ENCODE measurements at regions not wholly inside any gene's neighbourhood (a gene's known extent, or its start where the extent isn't known, plus 50 kb on each side); places are given as distances from the start of the nearest gene placed in this dataset.

DNA sequence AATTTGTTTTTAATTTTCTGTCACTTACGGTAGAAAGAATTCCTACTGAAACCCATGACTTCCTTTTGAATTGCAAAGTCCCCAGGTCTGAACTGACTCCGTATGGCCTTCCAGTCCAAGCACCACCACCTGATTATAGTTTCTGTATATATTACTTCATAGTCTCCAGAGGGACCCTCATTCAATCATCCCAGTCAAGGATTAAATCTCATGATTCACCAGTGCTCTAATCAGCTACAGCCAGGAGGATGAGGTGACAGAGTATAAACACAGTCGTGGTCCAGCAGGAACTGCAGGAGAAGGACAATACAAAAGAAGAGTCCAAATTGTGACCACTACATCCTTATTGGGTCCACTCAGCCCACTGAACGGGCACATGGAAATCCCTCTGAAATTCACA is 418.9 kb upstream of the C16orf82 start:
- no peak for DNase-seq (ENCODE audit: low read depth in 2 of 2, low spot score in 1 of 2)

DNA sequence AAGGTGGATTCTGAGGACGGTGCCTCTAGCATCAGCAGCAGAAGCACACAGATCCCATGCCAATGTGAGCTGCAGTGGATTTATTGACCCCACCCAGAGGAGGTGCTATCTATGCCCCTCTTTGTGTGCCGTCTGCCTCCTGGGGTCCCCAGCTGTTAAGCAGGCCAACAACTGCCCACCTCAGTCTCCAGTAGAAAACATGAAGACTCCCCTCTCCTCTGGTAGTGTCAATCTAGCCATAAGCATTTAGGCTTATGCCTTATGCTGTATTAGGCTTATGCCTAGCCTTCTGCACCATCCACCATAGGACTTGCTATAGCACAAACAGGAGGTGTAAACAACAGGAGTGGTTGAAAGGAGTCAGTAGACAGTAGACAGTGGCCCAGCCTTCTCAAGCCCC is 417.9 kb upstream of the C16orf82 start:
- no peak for DNase-seq (ENCODE audit: low read depth in 2 of 2, low spot score in 1 of 2)

DNA sequence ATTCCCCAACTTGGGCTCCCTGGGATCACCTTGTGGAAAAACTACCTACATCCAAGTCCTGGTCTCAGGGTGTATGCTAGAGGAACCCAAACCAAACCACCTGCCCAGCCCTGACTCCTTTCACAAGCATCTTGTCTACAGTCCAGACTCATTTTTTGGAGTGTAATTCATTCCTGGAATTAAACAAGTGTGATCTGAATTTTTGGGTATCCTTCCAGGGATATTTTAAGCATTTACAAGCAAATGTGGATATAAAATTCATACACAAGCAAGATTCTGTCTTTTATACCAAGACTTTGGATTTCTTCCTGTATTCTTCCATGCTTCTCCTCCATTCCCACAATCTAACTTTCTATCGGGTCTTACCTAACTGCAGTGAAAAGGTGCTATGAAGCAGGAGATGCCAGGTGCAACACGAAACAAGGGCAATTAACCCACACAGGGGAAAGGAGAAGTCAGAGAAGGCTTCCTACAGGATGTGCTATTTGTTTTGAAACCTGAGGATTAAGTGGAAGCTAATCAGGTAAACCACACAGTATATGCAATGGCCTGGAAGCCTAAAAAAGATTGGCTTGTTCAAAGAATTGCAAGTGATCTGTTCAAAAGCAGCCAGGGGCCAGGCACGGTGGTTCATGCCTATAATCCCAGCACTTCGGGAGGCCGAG is 417.2 kb upstream of the C16orf82 start:
- no peak for DNase-seq (ENCODE audit: low read depth in 2 of 2, low spot score in 1 of 2)

DNA sequence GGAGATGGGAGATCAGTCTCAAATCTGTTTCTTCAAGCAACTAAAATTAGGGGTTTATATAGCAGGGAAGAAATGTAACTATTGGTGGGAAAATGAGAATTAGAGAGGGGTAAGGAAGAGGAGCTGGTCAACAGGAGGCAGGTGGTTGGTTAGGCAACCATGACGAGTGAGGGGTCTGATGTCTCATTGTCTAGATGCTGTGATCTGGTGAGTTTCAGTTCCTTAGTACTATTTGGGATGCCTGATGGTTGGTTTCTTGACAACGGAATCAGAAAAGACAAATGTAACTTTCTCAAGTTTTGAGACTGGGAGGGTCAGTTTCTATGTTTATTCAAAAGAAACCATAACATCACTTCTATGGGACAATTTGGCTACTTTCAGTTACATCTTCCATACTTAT is 415.3 kb upstream of the C16orf82 start:
- no peak for DNase-seq (ENCODE audit: low read depth in 2 of 2, low spot score in 1 of 2)

DNA sequence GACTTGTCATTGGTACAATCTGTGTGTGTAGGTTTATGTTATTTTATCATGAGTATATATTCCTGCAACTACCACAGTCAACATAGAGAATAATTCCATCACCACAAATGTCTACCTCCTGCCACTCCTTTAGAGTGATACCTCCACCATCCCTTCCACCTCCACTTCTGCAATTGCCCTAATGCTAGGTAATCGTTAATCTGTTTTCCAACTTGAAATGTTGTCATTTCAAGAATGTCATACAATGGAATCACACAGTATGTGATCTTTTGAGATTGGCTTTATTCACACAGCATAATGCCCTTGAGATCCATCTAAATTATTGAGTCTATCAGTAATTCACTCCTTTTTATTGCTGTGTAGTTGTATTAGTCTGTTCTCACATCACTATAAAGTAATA is 414.8 kb upstream of the C16orf82 start:
- no peak for DNase-seq (ENCODE audit: low read depth in 2 of 2, low spot score in 1 of 2)

DNA sequence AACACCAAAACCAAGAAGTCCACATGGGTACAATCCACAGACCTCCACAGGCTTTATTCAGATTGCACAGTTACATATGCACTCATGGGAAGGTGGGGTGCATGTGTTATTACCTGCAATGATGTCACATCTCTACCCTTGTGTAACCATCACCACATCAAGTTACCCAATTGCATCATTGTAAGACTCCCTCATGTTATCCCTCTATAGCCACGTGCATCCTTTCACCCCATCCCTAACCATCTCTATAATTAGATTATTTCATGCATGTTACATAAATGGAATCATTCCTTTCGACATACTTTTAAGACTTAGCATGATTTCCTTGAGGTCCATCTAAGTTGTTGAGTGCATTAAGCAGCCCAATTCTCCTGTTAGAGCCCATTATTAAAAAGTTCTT is 408.2 kb upstream of the C16orf82 start:
- no peak for DNase-seq (ENCODE audit: low read depth in 2 of 2, low spot score in 1 of 2)

DNA sequence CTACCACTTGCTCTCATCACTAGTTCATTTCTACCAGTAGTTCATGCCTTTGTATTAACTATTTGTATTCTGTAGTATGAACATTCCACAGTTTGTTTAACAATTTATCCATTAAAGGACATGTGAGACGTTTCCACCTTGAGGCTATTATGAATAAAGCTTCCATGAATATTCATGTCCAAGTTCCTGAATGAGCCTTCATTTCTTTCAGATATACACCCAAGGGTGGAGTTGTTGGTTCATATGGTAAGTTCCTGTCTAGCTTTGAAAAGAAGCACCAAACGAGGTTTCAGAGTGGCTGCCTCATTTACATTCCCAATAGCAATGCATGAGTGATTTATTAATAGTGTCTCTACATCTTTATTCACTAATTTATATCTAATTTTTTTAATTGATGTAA is 407.8 kb upstream of the C16orf82 start:
- no peak for DNase-seq (ENCODE audit: low read depth in 2 of 2, low spot score in 1 of 2)

DNA sequence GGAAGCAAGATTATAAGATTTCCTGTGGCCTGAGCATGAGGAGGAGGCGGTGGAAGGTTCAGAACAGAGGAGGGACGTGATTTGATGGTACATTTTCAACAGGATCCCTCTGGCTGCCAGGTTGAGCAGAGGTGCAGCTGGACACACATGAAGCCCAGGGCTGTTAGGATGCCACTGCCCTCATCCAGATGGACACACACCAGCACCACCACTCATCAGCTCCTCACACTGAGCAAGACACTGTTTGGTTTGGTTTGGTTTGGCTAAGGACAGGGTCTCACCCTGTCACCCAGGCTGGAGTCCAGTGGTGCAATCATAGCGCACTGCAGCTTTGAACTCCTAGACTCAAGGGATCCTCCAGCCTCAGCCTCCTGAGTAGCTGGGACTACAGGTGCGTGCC is 402.6 kb upstream of the C16orf82 start:
- no peak for DNase-seq (ENCODE audit: low read depth in 2 of 2, low spot score in 1 of 2)

DNA sequence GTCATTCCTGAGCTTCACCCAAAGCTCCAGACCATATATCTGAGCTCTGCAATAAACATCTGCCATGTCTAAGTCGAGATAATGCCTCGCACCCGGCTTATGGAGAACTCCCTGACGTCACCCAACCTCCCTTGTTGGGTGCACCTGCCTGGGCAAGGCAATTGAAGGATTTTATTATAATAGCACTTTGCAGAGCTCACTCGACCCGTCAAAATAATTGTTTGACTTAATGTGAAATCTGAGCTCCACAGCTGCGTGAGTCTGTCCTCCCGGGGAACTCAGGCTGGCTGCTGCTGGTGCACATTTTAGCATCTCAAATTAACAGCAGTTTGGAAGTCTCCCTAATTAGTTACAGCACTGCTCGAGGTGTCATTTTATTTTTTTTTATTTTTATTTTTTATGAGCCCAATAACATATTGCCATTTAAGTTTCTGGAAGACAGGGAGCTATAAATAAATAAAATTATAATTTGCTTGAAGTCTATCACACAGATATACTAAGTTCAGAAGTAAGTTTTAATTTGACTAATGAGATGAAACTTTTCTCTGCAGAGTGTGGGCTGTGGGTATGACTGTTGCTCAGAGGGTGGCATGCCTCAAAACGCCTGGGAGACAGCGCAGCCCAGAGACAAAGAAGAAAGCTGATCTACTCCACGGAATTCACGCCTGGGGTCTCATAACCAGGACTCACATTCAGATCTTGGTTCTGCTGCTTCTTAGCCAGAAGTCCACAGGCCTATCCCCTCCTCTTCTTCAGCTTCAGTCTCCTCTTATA is 401.4 kb upstream of the C16orf82 start:
- no peak for DNase-seq (ENCODE audit: low read depth in 2 of 2, low spot score in 1 of 2)

DNA sequence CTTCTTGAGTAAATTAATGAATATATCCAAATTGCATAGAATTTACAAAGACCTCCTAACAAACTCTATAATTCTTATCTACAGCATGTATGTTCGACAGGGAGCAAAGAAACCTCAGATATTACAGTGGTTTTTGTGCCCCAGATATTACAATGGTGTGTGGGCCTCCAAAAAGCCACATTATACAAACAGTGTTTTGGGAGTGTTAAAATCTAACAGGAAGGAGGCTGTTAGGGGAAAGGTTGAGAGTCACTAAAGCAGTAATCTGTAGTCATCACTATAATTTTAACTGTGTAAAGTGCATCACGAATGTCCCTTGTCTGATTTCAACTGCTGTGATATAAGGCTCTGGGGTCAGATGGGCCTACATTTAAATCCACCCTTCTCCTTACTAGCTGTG is 400.2 kb upstream of the C16orf82 start:
- no peak for DNase-seq (ENCODE audit: low read depth in 2 of 2, low spot score in 1 of 2)

DNA sequence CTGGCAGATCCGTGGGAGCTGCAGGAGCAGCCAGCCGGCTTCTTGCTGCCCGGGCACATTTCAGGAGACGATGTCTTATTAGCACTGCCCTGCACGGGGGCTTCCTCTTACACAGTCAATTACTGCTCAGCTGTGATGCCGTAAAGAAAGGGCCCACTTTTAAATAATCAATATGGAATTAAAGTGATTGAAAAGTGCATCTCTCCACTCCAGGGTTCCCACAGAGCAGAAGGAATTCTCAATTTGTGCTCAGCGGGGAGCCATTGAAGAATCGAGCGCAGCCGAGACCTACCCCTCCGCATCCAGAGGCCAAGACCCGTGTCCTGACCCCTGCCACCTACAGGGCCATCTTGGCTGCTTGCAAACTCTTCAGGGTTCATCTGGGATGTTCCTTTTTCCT is 399.4 kb upstream of the C16orf82 start:
- DNase-seq (ENCODE audit: low read depth in 2 of 2, low spot score in 1 of 2): no peak

DNA sequence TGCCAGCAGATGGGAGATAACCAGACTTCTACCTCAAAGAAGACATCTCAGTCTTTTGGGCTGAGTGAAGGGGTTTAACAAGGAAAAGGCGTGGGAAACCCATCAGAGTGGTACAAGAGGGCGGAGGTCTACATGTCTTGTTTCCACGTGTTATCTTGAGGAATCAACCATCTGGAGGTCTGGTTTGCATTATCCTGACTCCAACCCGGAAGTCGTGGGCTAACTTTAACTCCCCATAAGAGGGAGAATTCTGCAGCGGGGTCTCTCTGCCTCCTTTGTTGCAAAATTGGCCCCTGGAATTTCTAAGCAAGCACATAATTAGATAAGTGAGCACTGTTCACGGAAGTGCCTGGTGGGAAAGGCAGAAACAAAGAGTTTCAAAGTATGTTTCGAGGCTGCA is 398.7 kb upstream of the C16orf82 start:
- no peak for DNase-seq (ENCODE audit: low read depth in 2 of 2, low spot score in 1 of 2)

DNA sequence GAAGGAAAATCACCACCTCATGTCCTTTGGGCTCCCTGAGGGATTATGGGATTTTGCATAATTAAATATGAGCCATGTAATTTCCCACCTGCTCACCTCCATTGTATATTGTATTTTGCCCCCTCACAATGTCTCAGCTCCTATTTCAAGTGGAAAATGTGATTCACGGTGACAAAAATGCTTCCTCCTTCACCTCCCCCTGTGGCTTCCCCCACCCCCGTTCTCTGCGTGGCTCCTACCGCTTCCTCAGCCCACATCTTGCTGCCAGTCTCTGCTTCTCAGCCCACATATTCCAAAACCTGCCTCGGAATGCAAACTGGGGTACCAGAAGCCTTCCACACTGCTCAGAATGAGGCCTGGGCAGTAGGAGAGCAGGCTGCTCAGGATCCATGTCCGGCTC is 394.5 kb upstream of the C16orf82 start:
- no peak for DNase-seq (ENCODE audit: low read depth in 2 of 2, low spot score in 1 of 2)

DNA sequence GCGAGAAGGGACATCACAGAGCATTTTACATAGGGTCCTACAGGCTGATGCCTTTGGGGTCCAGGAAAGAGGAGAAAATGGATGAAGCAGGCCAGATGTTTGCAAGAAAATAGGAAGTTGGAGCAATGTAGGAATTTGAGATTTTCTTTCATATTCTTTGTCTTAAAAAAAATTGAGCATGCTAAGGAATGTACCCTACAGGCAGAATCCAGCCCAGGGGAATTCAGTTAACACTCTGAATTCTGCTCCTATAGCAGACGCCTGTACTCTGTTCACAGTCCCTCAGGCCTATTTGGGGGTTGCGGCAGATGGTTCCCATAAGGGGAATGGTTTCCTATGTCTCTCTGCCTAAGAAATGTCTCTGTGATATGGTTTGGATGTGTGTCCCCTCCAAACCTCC is 393.7 kb upstream of the C16orf82 start:
- DNase-seq (ENCODE audit: low read depth in 2 of 2, low spot score in 1 of 2): no peak

DNA sequence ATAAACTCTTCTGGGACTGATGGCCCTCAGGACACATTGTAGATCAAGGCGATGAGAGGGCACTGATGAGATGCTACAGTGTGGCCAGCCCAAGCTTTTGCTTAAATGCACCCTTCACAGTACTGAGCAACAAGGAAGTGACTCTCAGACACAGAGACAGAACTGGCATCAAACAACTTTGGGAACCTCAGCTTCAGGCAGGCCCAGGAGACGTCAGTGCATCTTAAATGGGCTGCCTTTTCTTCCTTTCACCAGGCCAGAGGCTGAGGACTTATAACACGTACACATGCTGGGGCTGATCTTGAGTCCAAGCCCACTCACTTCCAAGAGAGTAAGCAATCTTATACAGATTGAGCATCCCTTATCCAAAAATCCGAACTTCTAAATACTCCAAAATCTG is 386.1 kb upstream of the C16orf82 start:
- no peak for DNase-seq (ENCODE audit: low read depth in 2 of 2, low spot score in 1 of 2)

DNA sequence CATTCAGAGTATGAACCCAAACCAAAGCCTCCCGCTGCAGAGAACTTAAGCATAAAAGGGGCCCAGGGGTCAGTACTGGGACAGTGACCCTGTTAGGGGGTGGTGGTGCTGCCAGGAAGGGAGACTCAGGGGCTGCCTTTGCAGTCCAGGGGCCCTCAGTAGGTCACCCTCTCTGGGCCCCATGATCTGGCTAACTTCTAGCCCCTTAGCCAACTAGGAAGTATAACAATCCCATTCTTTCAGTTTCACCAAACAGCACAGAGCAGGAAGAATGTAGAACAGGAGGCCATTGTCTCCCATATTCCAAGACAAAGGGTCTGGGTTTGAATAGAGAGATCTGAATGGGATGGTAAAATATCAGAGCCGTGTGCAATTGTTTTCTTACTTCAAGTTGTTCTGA is 378.6 kb upstream of the C16orf82 start:
- DNase-seq (ENCODE audit: low read depth in 2 of 2, low spot score in 1 of 2): no peak

DNA sequence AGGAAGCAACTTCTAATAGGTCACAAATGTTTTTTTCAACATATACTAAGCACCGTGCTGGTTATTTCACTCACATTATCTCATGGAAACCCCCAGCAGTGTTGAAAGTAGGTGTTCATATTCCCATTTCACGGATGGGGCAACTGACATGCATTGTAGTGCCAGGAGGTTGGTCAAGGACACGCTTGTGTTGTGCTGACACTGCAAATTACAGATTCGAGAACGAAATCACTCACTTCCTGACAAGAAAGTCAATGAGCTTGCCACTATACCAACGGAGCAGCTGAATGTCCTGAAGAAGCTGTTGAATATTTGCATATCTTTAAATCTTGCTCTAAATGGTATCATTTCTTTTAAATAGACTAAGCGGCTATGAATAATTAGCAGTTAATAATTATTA is 378.0 kb upstream of the C16orf82 start:
- no peak for DNase-seq (ENCODE audit: low read depth in 2 of 2, low spot score in 1 of 2)

DNA sequence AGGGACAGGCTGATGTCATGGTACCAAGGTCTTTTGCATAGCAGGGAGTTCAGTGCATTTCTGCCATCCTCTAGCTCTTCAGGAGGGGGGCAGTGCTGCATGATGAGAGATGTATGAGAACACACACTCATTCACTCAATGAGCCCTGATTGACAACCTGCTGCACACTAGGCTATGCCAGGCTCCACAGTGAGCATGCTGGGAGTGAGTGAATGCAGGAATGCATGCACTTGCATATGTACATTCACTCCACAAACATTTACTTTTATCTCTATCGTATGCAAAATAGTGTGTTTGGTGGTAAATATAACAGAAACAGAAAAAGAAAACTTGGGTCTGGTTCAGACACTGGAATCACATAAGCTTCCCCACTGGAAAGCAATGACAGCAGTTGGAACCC is 374.1 kb upstream of the C16orf82 start:
- no peak for DNase-seq (ENCODE audit: low read depth in 2 of 2, low spot score in 1 of 2)

DNA sequence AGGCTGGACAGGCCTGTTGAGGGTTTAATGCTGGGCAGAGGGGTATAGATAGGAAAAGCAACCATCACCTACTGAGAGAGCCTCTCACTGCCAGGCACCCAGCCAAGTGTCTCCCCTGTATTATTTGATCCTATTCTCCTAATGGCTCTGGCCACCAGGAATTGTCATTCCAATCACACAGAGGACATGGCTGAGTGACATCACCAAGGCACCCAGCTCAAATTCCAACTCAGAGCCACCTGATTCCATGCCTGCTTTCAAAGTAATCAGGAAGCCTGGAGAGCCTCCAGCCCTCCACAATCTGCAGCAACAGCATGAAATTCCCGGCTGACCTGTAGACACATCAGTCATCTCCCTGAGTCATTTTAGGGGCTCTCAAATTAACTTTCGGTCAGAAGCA is 368.9 kb upstream of the C16orf82 start:
- no peak for DNase-seq (ENCODE audit: low read depth in 2 of 2, low spot score in 1 of 2)

DNA sequence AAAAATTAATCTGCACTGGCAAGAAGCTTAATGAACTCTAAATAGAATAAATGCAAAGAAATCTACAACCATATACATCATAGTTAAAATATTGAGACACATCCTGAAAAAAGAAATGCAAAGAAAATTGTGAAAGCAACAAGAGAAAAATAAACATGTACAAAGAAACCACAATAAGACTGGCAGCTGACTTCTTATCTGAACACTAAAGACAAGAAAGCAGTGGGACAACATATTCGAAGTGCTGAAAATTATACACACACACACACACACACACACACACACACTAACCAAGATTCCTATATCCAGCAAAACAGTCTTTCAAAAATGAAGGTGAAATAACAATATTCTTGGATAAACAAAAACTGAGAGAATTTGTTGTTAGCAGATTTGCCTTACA is 366.5 kb upstream of the C16orf82 start:
- DNase-seq (ENCODE audit: low read depth in 2 of 2, low spot score in 1 of 2): no peak

DNA sequence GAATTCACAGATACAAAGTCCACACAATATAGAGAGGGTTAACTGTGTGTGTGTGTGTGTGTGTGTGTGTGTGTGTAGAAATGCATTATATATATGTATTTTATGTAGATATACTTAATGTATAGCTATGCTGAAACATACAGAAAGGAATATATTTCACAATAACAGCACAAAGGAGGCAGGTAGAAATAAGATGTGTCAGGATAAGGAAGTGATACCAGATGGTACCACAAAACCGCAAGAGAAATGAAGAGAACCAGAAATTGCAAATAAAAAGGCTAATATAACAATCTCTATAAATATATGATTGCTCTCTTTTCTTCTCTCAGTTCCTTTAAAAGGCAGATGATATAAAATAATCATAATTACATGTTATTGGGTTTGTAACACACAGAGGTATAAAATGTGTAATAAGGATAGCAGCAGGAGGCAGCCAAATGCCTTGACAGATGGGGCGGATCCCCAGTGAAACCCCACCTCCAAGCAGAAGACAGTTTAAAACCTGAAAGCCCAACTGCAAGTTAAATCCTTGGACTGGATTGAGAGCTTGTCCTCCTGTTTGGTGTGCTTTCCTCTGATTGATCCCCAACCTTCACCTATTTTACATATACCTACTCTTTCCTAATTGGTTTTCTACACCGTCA is 365.4 kb upstream of the C16orf82 start:
- DNase-seq (ENCODE audit: low read depth in 2 of 2, low spot score in 1 of 2): no peak

DNA sequence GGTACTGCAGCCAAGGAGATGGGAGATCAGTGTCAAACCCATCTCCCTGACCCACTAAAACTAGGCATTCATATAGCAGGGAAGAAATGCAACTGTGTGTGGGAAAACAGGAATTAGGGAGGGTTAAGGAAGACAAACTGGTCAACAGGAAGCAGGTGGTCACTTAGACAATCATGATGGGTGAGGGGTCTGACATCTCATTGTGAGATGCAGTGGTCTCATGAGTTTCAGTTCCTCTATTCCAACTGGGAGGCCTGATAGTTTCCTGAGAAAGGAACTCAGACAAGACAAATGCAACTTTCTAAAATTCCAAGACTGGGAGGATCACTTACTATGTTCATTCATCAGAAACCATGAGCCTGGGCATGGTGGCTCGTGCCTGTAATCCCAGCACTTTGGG is 361.4 kb upstream of the C16orf82 start:
- DNase-seq (ENCODE audit: low read depth in 2 of 2, low spot score in 1 of 2): no peak

DNA sequence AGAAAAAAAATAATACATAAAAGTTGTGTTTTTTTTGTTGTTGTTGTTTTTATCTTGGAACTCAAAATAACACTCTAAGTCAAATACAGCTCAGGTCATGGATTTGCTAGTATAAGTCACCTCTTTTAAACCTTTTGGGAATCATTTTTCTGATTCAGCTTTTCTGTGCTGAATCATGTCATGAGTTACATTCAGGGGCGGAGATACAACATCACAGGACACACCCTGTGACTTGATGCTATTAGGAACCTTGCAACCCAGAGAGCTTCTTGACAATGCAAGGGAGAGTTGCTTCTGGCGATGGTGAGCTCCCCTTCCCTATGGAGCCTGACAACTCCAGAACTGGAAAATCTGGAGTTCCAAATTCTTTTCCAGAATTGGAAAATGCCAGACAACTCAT is 358.3 kb upstream of the C16orf82 start:
- DNase-seq (ENCODE audit: low read depth in 2 of 2, low spot score in 1 of 2): no peak
